Endothelial cell of umbilical vein (primary cell): ENCODE measurements at regions not wholly inside any gene's neighbourhood (a gene's known extent, or its start where the extent isn't known, plus 50 kb on each side); places are given as distances from the start of the nearest gene placed in this dataset.

Source experiments
- BruUV-seq: library from RNA; stranded (reverse); fragments of 400-500 nt; replicated peaks from 2 replicates; lab custom pipeline; 2021; lab: Mats Ljungman, UMichigan
- CTCF ChIA-PET: fragments of 300-600, 350-600 bp; sonication (Branson Sonifier 250); formaldehyde crosslinking; loops from one replicate; lab custom pipeline; 2021; ENCODE audit warnings: antibody characterized with exemption, inconsistent platforms; lab: Charles Lee
- POLR2A ChIA-PET: fragments of 300-600, 350-600 bp; sonication (Branson Sonifier 250); formaldehyde crosslinking; loops from one replicate; lab custom pipeline; 2021; ENCODE audit warnings: antibody characterized with exemption, inconsistent platforms; lab: Charles Lee
- DNase-seq: peaks from one replicate; pipeline ENCODE4 v3.0.0-alpha.2; 2011; ENCODE audit warnings: low read depth, low spot score
- FAIRE-seq: peaks from 2 replicates; lab custom pipeline; 2011; peaks lifted over from hg19 to GRCh38; lab: Jason Lieb, UNC
- H2AFZ ChIP-seq: 2 replicates; pipeline ENCODE4 v1.6.0; 2012; ENCODE audit warnings: low read depth, low read length, control low read depth, inconsistent platforms
- H3K27ac ChIP-seq: 2 replicates; pipeline ENCODE4 v1.5.1; 2011; ENCODE audit warnings: low read depth, mild to moderate bottlenecking, control low read depth, low read length, moderate library complexity; ENCODE audit not compliant: insufficient read depth
- H3K27me3 ChIP-seq, 2 experiments: 2 replicates each; pipeline versions ENCODE4 v1.6.0 to v1.6.1; 2011; ENCODE audit warnings: low read length in 2 of 2, mixed read lengths in 1 of 2; ENCODE audit not compliant: control insufficient read depth in 2 of 2, insufficient read depth in 2 of 2
- H3K36me3 ChIP-seq, 2 experiments: 2 replicates in 1 of 2; 3 replicates in 1 of 2; pipeline ENCODE4 v1.5.1; 2011; ENCODE audit warnings: low read length in 2 of 2, mild to moderate bottlenecking in 1 of 2, moderate library complexity in 1 of 2; ENCODE audit not compliant: control insufficient read depth in 2 of 2, insufficient read depth in 2 of 2; ENCODE audit errors: extremely low read depth in 1 of 2
- H3K4me1 ChIP-seq: 3 replicates; pipeline ENCODE4 v1.5.1; 2011; ENCODE audit warnings: mild to moderate bottlenecking, low read length; ENCODE audit not compliant: control insufficient read depth, insufficient read depth; ENCODE audit errors: extremely low read depth
- H3K4me2 ChIP-seq: 2 replicates; pipeline ENCODE4 v1.6.1; 2011; ENCODE audit warnings: low read length, control low read depth, mixed read lengths; ENCODE audit not compliant: insufficient read depth
- H3K4me3 ChIP-seq, 3 experiments: fragments of 200-600 bp in 1 of 3; sonication (generic), shearing (Covaris generic) in 1 of 3; replicated peaks in 1 of 3; 2 replicates each; pipeline ENCODE4 v1.5.1; 2011 to 2016; ENCODE audit warnings: control low read depth in 3 of 3, low read length in 3 of 3, mild to moderate bottlenecking in 2 of 3, inconsistent platforms in 1 of 3, low read depth in 1 of 3, moderate library complexity in 1 of 3; ENCODE audit not compliant: insufficient read depth in 1 of 3
- H3K79me2 ChIP-seq: 2 replicates; pipeline ENCODE4 v1.6.0; 2012; ENCODE audit warnings: low read length, inconsistent platforms; ENCODE audit not compliant: control insufficient read depth, insufficient read depth
- H3K9ac ChIP-seq: replicated peaks from 2 replicates; pipeline ENCODE3; 2011; ENCODE audit warnings: low read length, control low read depth; ENCODE audit not compliant: insufficient read depth; ENCODE audit errors: extremely low read depth
- H3K9me1 ChIP-seq: replicated peaks from 3 replicates; pipeline ENCODE4 v1.6.0; 2011; ENCODE audit warnings: mild to moderate bottlenecking, low read length; ENCODE audit not compliant: control insufficient read depth, insufficient read depth; ENCODE audit errors: extremely low read depth
- H3K9me3 ChIP-seq: replicated peaks from 2 replicates; pipeline ENCODE4 v1.5.1; 2012; ENCODE audit warnings: low read length, inconsistent platforms; ENCODE audit not compliant: control insufficient read depth, insufficient read depth
- H4K20me1 ChIP-seq: replicated peaks from 2 replicates; pipeline ENCODE3; 2011; ENCODE audit warnings: mild to moderate bottlenecking, low read length; ENCODE audit not compliant: control insufficient read depth, insufficient read depth; ENCODE audit errors: extremely low read depth
- CTCF ChIP-seq, 2 donors: IDR thresholded peaks; 1 replicate in 1 of 2; 2 replicates in 1 of 2; pipeline ENCODE4 v1.5.1; 2011; ENCODE audit warnings: low read length in 2 of 2, mild to moderate bottlenecking in 2 of 2, moderate library complexity in 2 of 2, control low read depth in 1 of 2, inconsistent platforms in 1 of 2, low read depth in 1 of 2; ENCODE audit not compliant: insufficient read depth in 1 of 2; ENCODE audit errors: extremely low read depth in 1 of 2
- EZH2 ChIP-seq: IDR thresholded peaks from 2 replicates; pipeline ENCODE4 v1.6.1; 2012; ENCODE audit warnings: borderline replicate concordance, low read depth, mild to moderate bottlenecking, moderate library complexity, low read length, inconsistent platforms; ENCODE audit not compliant: severe bottlenecking
- GATA2 ChIP-seq: IDR thresholded peaks from 2 replicates; pipeline ENCODE4 v1.7.0; 2011; ENCODE audit warnings: low read depth, mild to moderate bottlenecking, moderate library complexity, mixed read lengths, low read length; ENCODE audit not compliant: insufficient read length, insufficient read depth
- JUN ChIP-seq: IDR thresholded peaks from 2 replicates; pipeline ENCODE4 v1.6.1; 2011; ENCODE audit warnings: borderline replicate concordance, low read depth; ENCODE audit not compliant: insufficient read length, insufficient read depth
- MAX ChIP-seq: IDR thresholded peaks from 2 replicates; pipeline ENCODE4 v1.6.1; 2011; ENCODE audit not compliant: insufficient read depth, insufficient read length
- MYC ChIP-seq: IDR thresholded peaks from one replicate; pipeline ENCODE4 v1.6.1; 2011; ENCODE audit warnings: mild to moderate bottlenecking, low read depth, low read length
- POLR2A ChIP-seq: IDR thresholded peaks from 2 replicates; pipeline ENCODE4 v1.6.1; 2012; ENCODE audit warnings: low read depth, mild to moderate bottlenecking, control low read depth, low read length
- POLR2AphosphoS5 ChIP-seq: IDR thresholded peaks from 2 replicates; pipeline ENCODE4 v1.6.1; 2012; ENCODE audit warnings: low read depth, mild to moderate bottlenecking, control low read depth, low read length, moderate library complexity; ENCODE audit not compliant: insufficient read depth
- dilution Hi-C: fragments of 300-500 bp; cut with MboI; formaldehyde crosslinking; loops from one replicate; pipeline ENCODE4 v1.15.0; 2019; ENCODE audit warnings: low sequenced_read_pairs; ENCODE audit not compliant: extremely low pct_ligation_motif_present
- intact Hi-C: fragments of 100-400 bp; cut with micrococcal nuclease; formaldehyde crosslinking; loops from one replicate; pipeline ENCODE4 v1.10.0; 2022

- TF ChIP-seq CTCF (IDR thresholded peaks at IDR 0.05; ENCODE audit: extremely low read depth in 1 of 2, insufficient read depth in 1 of 2, low read depth in 1 of 2, low read length in 2 of 2) (no peak), MYC (no peak), GATA2 (no peak), JUN (no peak), POLR2AphosphoS5 (no peak), POLR2A (no peak), MAX (no peak), EZH2 (no peak)
- Histone ChIP-seq H3K27ac (no peak overlapping the region), H3K36me3 (no peaks in the 10 kb centered on the region), H3K9me3 (no peaks in the 10 kb centered on the region), H3K79me2 (no peaks in the 10 kb centered on the region), H3K9ac (no peak overlapping the region), H2AFZ (no peak overlapping the region), H3K27me3 (no peaks in the 10 kb centered on the region), H3K4me3 (no peak overlapping the region), H3K4me2 (no peak overlapping the region), H4K20me1 (no peaks in the 10 kb centered on the region), H3K9me1 (no peaks in the 10 kb centered on the region), H3K4me1 (no peaks in the 10 kb centered on the region)
- intact Hi-C loops (no loop called here), dilution Hi-C loops (no loop called here)
- no TSS peak for BruUV-seq
- FAIRE-seq (no peak), DNase-seq (no peak)
- ChIA-PET POLR2A (no interaction called here), CTCF (interaction anchor here (1.3 kb wide), 1 partner anchor 490 kb away, joined by 3 read pairs; no protein-coding TSS in a partner anchor)
These were observed 345.5 kb upstream of the LYPLAL1 start for GRCh38 chr1:218828125-218828650.
